NCI-H226 (cell line): ENCODE measurements at regions not wholly inside any gene's neighbourhood (a gene's known extent, or its start where the extent isn't known, plus 50 kb on each side); places are given as distances from the start of the nearest gene placed in this dataset.

Experiments used
- DNase-seq: peaks from one replicate; pipeline ENCODE4 v3.0.0-alpha.2; 2015

- no peak for DNase-seq
These were observed 251.6 kb downstream of the SKAP2 start for GRCh38 chr7:26612742-26613141.

GRCh38 chr7:26614503-26614902 is 249.9 kb downstream of the SKAP2 start:
- no peak for DNase-seq

GRCh38 chr7:26616235-26616634 is 248.2 kb downstream of the SKAP2 start:
- DNase-seq, result peak; percentile 44

- DNase-seq, result no peak
These were observed 247.3 kb downstream of the SKAP2 start for GRCh38 chr7:26617066-26617465.
